GM21786 (cell line): ENCODE measurements at regions not wholly inside any gene's neighbourhood (a gene's known extent, or its start where the extent isn't known, plus 50 kb on each side); places are given as distances from the start of the nearest gene placed in this dataset.
"Not testable (repeated sequence)": the region's sequence is repeated elsewhere in the genome, so short reads cannot be mapped to it uniquely, and the experiment has no call there.

Experiments used
- ATAC-seq: cut with Tn5 transposase; IDR thresholded peaks from one replicate; pipeline ENCODE4 v1.9.1; 2021; ENCODE audit not compliant: unreplicated experiment

DNA sequence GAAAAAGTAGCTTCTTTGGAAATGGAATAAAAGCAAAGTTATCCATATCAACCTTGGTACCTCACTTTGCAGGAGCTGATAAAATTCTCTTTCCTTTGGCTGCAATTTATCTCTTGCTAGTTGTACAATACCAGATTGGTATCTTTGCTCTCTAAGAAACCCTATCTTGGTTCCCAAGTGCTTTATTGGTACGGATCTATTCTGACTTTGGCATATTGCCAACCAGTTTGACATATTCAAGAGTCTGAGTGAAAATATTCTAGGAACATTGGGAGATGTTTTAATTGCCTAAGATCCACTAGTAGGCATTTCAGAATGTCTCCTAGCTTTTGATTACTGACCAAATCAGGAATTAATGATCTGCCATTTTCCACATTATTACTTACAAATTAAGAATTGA is 167.2 kb upstream of the ATP2B1 start:
- no peak for ATAC-seq

DNA sequence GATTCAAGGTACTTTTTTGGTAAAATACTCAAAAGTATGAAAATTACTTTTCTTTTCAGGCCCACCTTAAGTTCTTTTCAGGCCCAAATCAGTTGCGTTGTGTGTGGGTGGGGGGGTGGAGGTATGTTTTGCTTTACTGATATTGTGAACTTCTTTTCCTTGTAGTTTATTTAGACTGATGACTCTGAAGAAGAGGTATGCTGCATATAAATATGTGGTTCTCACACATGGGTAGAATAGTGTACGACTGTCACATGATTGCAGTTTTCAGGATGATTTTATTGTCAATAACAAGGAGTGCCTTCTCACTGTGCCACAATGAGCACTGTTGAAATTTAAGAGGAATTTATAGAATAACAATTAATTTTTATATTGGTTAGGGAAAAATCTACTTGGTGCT is 166.6 kb upstream of the ATP2B1 start:
- no peak for ATAC-seq

DNA sequence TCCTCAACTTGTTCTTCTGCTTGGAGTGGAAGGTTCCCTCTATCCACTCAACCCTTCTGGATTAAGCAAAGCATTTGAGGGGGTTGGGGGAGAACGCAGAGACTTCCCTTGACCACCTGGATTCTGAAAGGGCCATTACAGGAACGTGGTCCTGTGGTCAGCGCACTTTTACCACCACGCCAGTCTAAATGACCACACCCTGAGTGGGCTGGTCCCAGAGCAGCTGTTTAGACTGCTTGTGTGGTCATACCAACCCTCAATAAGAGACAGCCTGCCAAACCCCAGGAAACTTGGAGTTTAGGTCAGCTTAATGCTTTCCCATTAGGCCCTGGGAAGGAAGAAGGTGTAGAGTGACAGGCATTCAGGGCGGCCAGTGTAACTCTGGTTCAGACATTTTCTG is 165.5 kb upstream of the ATP2B1 start:
- ATAC-seq: no peak

DNA sequence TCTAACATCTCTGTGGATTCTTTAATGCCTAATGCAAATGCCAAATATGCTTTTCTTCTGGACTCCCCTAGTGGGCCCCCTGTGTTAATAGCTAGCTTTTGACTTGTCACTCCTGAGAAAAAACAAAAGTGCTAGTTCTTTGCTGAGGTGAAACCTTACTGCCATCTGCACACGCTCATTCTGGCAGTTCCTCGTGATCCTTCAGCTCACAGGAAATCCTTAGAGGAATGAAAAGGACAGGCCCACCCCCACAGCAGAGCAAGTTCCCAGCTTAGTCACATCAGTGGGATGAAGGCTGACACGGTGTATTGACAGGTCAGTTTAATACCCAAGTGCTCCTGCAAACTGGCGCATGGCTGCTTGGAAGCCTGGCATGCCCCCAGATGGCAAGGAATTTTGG is 165.1 kb upstream of the ATP2B1 start:
- peak; percentile 52 for ATAC-seq

DNA sequence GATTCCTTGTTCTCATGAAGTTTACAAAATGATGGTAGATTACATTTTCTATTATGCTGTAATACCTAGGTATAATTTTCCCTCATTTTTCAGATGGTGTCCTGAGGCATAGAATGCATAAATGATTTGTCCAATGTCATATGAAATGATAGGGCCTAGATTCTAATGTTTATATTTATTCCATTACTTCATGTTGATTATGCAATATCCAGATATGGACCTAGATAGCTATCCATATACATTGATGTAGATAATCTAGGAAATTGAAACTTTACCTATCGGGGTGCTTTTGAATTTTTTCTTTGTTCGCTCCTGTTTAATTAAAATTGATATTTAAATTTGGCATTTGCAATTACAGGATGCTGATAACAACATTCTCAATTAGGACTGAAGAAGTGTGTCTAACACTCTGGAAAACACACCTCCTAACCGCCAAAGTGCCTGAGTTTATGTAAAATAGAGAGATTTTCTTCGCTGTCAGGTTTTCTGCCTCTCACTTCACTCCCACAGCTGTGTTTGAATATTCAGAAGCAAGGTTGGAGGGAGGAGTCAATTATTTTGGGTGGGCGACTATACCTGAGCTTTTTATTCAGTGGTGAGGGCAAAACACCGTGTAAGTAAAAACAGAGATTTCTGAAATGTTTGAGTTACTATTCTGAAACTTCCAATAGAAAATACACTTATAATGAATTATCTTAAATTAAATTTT is 164.4 kb upstream of the ATP2B1 start:
- ATAC-seq: no peak

DNA sequence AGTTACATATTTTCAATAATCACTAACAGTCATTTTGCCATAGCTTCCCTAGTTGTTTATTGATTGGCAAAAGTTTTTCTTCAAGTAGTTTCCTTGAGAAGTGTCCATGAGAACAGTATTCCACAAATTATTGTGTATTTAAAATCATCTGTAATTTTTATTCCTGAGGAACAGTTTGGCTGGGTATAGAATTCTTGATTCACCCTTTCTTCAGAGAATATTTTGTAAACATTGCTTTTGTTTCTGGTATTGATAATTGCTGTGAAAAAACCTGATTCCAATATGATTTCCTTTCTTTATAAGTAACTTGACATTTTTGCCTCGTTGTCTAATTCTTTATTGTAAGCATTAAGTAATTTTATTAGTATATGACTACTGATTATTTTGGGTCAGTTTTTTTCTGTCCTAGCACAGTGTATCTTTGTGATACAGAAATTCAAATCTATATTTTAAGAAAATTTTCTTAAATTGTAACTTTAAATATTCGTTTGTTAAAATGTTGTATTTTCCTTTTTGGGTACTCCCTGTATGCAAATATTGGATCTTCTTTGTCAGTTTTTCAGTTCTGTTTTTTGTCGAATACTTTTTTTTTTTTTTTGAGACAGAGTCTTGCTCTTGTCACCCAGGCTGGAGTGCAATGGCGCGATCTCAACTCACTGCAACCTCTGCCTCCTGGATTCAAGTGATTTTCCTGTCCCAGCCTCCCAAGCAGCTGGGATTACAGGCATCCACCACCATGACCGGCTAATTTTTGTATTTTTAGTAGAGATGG is 162.0 kb upstream of the ATP2B1 start:
- no peak for ATAC-seq

DNA sequence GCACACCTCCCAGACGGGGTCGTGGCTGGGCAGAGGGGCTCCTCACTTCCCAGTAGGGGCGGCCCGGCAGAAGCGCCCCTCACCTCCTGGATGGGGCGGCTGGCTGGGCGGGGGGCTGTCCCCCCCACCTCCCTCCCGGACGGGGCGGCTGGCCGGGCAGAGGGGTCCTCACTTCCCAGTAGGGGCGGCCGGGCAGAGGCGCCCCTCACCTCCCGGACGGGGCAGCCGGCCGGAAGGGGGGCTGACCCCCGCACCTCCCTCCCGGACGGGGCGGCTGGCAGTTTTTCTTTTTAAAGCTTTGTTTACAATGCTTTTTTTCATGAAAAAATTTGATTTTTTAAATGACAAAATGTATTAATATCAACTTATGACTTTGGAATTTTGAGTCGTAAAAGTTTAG is 159.0 kb upstream of the ATP2B1 start:
- ATAC-seq: not testable (repeated sequence)

DNA sequence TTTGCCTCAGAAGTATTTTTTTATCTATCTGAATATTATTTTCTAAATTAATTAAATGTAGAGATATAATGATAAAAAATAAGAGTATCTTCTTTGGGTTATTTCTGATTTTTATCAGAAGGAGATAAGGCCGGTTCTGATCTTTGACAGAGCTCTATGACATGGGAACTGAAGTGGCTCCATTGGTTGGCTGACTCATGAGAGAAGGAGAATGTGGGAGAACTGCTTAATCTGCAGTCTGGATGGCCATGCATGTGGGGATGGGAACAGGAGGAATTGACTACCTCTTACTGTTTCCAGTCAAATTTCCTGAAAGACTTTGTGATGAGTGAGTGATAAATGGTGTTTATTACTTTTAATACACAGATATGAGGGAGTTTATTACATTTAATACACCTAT is 155.8 kb upstream of the ATP2B1 start:
- ATAC-seq: no peak

DNA sequence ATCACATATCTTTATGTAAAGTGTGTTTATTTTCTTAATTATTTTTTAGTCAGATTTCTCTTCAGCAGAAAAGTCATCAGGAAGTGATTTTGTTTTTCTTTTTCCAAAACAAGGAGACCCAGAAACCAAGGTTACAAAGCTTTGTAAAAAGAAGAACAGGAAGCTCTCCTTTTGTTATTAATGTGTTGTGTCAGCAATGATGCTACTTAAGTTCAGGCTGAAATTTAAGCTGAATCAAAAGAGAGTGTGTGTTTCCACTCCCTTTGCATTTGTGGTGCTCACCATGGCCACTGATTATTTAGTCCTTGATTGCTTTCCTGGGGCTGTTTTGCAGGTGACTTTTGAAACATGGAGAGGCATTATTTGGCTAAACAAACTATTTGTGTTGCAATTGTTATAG is 155.3 kb upstream of the ATP2B1 start:
- peak; percentile 25 for ATAC-seq

DNA sequence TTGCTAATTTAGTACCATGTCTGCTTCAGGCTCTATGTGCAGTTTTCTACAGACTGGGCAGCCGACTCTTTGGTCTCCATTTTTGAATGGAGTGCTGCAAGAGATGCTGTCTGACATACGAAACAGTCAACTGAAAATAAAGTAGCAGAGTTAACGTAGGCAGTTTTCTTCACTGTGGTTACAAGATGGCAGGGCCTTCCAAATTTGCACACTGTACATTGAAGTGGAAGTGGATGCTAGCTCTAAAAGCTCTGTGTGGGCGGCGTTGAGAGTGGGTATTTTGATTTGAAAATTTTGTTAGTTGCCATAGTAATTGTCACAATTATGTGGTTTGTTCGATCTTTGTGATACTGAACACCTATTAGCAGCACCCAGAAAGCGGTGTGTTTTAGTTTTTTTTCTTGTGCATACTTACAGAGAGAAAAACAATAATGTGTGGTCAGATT is 154.9 kb upstream of the ATP2B1 start:
- ATAC-seq: peak; percentile 58

DNA sequence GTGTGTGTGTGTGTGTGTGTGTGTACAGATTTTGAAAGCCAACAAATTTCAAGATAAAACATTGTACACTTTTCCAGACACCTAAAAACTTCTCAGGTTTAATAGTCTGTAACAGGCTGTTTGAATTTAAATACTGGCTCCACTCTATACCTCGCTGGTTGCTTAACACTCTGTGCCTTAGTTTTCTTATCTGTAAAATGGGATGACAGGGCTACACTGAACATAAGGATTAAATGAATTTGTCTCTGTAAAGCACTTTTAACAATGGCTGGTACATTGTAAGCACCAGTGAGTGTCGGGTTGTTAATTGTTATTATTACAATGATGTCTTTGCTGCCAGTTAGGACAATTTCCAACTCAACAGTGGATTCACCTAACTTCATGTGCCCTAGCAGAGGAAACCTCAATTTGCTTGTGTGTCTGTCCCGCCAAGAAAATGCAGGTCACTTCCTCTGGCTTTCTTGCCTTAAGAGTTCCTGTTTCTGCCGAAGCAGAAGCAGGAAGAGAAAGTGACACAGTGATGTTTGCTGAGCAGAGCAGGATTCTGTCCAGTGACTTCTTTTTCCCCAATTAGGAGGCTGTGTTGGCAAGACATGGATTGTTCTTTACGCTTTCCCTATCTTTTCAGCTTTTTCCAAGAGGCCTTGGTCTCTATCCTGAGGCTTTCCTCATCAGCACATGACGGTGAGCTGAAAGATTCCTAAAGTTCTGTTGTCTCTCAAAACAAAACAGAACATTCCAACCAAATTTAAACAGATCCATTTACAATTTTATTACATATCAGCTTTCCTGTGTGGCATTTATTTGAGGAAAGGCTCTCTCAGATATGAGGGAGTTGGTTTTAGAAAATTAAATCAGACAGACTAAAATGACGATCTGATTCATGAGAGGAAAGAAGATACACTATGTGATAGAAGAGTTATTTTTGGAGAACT is 154.1 kb upstream of the ATP2B1 start:
- ATAC-seq: peak; percentile 61

DNA sequence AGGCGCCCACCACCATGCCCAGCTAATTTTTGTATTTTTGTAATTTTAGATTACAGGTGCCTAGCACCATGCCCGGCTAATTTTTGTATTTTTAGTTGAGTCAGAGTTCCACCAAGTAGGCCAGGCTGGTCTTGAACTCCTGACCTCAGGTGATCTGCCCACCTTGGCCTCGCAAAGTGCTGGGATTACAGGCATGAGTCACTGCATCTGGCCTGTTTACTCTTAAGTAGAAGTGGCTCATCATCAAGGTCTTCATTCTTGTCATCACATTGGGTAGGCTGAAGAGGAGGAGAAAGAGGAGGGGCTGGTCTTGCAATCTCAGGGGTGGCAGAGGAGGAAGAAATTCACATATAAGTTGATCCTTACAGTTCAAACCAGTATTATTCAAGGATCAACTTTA is 152.4 kb upstream of the ATP2B1 start:
- no peak for ATAC-seq

DNA sequence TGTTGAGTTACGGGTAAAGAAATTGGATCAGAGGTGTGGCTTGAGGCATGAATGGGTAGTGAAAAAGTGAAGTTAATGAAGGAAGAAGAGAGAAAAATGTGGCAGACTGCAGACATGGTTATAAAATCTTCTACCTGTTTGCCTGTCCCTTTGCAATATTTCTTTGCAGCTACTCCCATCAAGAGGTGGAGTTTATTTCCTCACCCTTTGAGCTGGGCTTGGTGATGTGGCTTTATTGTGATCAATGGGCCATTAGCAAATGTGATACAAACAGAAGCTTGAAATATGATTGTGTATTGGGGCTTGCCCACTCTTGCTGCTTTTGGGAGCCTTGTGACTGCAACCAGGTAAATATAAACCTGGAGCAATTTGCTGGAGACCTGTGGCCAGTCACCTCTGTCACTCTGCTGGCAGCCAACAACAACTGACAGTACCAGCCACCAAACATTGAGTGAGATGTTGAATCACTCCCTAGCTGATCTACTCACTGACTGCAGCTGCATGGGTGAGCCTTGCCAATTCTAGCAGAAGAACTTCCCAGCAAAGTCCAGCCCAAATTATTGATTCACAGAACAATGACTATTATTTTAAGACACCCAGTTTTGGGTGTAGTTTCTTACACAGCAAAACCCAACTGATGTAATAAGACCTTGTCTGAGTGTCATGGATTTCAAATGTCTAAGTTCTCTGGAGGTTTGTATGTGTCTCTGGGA is 151.0 kb upstream of the ATP2B1 start:
- ATAC-seq: no peak

DNA sequence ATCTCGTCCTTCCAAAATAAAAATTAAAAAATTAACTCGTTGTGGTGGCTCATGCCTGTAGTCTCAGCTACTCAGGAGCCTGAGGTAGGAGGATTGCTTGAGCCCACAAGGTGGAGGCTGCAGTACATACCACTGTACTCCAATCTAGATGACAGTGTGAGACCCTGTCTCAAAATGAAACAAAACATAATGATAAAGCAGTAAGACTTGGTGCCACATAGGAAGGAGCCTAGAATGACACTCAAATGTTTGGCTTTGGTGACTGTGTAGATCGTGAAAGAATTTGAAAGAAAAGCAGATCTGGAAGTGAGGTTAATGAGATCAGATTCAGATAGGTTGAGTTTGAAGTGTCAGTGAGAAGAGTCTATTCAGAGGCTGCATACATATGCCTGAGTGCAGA is 150.1 kb upstream of the ATP2B1 start:
- ATAC-seq: no peak

DNA sequence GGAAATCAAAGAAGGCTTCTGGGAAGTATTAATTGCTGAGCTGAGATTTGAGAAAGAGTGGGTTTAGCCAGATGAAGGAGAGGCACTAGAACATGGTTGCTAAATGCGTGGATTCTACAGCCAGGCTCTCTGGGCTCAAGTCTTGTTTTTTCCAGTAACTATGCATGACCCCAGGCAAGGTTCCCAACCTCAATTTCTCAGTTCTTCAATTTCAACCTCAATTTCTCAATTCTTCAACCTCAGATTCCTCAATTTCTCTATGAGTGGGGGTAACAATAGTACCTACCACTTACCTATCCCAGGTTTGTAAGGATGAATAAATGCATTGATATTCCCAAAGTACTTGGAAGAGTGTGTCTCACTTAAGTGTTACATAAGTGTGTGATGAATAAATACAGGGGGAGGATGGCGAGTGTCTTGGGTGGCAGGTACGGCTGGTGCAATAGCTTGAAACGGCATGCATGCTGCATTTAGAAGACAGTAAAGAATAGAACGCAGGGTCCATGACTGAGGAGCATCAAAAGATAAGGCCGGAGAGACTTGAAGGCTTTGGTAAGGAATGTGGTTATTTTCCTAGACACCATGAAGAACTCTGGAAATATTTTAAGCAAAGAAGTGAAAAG is 149.1 kb upstream of the ATP2B1 start:
- no peak for ATAC-seq

DNA sequence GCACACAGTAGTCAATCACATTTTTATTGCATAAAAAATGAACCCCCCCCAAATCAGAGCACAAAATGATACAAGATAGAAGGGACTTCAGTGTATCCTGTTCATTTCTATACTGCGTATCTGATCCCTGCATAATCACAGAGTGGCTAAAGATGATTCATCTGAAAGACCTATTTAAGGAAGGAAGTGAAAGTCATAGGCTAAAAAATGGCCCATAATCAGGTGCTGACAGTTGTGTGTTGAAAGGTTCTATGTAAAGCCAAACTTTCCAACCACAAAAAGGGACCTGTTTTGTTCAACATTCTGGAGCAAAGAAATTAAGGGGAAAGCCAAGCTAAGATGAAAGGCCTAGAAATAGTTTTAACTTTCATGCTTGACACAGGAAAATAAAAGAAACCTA is 147.8 kb upstream of the ATP2B1 start:
- peak; percentile 93 for ATAC-seq

DNA sequence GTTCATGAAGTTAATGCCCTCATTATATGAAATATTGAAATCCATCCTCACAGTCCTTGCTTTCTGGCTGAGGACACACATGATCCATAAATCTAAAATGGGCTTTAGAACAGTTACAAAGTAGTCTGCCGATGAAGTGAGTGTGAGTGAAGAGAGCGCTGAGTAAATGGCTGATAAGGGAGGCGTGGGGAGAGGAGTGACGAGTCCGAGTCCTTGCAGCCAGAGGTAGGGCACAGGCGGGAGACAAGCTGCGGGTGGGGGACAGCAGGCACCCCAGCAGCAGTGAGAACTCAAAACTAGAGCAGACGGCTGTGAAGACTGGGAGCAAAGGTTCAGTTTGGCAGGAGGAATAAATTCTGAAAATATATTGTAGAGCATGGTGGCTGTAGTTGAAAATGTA is 140.1 kb upstream of the ATP2B1 start:
- no peak for ATAC-seq

DNA sequence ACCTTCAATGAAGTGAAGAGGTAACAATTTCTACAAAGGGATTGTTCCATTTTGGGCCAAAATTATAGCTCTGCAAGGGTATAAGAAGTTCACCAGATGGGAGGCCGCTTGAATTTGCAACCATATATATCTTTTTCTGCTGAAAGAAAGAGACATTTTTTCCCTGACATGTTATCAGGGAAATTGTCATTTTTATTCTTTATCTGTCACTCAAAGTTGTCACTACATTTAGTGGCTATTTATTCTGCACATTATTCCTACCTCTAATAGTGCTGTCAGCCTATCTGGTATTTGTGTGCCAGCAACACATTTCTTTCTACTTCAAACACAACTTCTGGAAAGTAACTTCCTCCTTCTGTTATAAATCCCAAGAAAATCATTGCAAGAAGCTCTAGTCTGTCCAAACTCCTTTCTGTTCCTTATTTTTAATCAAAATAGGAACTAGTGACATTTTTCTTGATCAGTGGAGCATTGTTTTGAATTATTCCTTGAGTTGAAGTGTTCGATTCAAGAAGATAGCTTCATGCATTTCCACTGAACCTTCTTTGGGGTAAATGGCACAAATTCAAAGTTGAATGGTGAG is 137.9 kb upstream of the ATP2B1 start:
- ATAC-seq: no peak

DNA sequence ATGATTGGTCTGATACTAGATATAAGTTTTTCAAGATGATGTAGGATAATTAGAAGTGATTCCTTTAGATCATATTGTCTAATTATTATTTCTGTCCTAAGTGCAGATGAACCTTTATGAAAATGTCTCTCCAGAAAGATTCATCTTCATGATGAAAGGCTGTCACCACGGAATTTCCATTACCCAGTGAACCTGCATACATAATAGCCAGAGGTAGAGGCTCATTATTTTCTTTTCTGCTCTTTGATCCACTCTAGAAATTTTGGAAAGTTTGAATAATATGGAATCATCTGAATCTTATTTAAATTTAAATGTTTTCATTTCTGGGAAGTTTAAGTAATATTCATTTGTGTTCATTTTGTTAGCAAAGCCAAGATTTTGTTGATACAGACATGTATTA is 137.1 kb upstream of the ATP2B1 start:
- no peak for ATAC-seq

DNA sequence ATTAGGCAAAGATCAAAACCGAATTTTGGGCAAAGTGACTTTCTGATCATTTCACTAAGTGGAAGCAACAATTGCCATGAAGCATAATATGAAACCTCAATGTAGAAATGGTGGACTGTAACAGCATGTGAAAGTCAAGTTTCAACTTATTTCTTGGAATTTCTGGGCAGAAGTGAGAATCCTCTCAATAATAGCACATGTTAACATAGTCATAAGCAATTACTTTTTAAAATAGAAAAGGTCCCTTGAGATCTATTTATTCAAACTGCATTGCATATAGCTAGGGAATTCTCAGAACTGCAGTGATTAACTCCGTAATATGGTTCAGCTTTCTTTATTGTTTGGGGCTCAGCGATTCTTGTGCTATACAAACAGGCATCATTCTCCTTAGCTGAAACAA is 136.7 kb upstream of the ATP2B1 start:
- ATAC-seq: no peak
